GM21723 (cell line): ENCODE measurements at regions not wholly inside any gene's neighbourhood (a gene's known extent, or its start where the extent isn't known, plus 50 kb on each side); places are given as distances from the start of the nearest gene placed in this dataset.
A peak's percentile ranks its signal among the peaks of the same experiment; 100 is the strongest.

Experiments
- ATAC-seq: cut with Tn5 transposase; IDR thresholded peaks from one replicate; pipeline ENCODE4 v1.9.1; 2021; ENCODE audit warnings: mild to moderate bottlenecking, moderate library complexity; ENCODE audit not compliant: unreplicated experiment

GRCh38 chr18:32621034-32621433, 150.4 kb upstream of the GAREM1 start:
- no peak for ATAC-seq

GRCh38 chr18:32618546-32618945, 147.9 kb upstream of the GAREM1 start:
- ATAC-seq, result no peak

DNA sequence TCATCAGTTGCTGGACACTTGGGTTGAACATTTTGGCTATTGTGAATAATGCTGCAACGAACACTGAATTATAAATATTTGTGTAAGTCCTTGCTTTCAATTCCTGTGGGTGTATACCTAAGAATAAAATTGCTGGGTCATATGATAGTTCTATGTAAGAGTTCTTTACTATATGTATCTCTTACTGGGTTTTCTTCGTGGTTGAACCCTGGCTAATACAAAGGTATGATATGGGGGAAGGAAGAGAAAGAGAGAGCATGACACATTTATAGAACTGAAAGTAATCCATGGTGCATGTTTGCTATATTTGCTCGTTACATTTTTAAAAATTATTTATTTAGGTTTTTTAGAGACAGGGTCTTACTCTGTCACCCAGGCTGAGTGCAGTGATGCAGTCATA, 143.1 kb upstream of the GAREM1 start:
- ATAC-seq, result no peak

- no peak for ATAC-seq
Observed at GRCh38 chr18:32612651-32613050, 142.0 kb upstream of the GAREM1 start.

DNA sequence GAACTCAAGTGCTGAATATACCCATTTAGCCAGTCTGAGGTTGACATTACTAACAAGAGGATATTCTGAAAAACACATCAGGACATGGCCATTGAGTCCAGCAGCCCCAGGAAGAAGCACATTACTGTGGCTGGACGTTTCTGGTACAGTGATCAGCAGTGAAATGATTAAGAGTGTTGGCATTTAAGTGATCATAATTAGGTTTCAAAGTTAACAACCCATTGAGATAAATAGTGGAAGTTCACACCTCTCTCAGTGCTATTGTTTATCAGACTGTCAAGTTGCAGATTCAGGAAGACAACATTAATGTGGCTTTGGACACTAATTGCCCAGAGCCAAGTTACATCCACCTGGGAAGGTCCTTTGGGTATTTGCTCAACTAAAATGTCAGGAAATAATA, 139.5 kb upstream of the GAREM1 start:
- ATAC-seq, result no peak

DNA sequence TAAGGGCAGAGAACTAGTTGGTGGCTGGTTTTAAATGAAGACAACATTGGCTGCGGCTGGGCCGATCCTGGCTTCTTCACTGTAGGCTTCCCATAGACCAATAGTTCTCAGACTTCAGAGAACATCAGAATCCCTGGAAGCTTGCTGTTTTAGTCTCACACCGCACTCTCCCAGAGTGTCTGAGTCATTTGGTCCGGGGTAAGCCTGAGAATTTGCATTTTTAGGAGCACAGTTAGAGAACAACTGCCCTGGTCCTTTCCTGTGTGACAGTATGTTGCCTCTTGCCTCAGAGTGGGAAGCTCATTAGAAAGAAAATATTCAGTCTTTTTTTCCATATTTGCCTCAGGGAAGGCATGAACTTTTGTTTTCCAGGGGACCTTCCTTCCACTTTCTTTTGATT, 137.1 kb upstream of the GAREM1 start:
- no peak for ATAC-seq

DNA sequence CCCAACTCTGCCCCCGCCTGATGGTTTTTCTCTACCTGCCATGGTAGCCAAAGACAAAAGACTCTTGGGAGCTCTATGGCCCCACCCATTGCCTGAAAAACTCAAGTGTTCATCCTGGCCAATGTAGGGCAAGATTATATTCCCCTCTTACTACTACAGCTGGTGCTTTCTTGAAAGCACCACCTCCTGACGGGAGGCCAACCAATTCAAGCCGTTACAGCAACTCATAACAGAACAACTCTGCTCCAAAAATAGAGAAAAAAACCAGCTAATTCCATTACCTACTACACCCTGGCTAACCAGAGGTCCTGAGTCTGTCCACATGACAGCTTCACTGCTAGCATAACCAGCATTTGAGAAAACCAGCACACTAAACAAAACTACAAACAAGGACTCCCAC, 127.5 kb upstream of the GAREM1 start:
- ATAC-seq, result peak; percentile 57

GRCh38 chr18:32596501-32596900, 125.8 kb upstream of the GAREM1 start:
- ATAC-seq, result no peak

GRCh38 chr18:32595832-32596231, 125.2 kb upstream of the GAREM1 start:
- ATAC-seq, result no peak

DNA sequence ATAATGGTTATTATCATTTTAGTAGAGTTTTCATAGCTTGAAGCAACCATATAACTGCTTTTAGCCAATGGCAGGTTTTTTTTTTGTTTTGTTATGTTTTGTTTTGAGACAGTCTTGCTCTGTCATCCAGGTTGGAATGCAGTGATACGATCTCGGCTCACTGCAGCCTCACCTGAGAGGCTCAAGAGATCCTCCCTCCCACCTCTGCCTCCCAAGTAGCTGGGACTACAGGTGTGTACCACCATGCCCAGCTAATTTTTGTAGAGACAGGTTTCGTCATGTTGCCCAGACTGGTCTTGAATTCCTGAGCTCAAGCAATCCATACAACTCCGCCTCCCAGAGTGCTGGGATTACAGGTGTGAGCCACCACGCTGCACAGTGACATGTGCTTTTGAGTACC, 117.5 kb upstream of the GAREM1 start:
- ATAC-seq, result no peak

DNA sequence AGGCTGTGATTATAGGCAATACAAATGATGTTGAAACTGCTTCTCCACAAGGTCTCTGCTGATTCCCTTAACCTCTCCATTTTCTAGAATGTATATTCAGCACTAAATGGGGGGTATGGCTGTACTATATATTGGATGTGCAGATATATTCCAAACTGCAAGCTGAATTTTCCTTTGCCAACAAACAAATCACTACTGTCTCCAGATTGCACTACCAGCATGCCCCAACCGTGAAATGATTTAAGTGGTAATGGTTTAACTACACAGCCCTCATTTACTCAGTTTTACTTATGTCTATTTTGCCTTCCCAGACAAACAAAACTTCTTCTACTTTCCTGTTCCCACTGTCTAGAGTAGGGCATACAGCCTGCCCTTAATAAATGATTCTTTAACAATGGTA, 112.7 kb upstream of the GAREM1 start:
- ATAC-seq, result no peak

DNA sequence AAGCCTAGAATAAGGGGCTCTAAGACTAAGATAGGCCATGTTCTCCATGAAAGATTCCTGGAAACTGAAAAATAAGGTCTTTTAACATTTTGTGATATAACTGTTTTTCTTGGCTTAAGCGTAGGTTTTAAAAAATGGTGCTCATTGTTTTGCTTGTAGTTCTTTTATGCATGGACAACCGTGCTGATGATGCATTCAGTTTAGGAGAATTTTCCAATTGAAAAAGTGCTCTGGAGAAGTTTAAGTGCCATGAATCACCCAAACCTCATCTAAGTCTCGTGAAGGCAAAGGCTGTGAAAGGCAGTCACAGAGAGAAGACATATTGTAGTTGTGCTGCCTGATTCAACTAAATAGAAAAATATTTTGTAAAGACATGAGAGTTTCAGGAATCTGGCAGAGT, 111.8 kb upstream of the GAREM1 start:
- no peak for ATAC-seq

- ATAC-seq, result no peak
Observed at GRCh38 chr18:32577561-32577960, 106.9 kb upstream of the GAREM1 start.

DNA sequence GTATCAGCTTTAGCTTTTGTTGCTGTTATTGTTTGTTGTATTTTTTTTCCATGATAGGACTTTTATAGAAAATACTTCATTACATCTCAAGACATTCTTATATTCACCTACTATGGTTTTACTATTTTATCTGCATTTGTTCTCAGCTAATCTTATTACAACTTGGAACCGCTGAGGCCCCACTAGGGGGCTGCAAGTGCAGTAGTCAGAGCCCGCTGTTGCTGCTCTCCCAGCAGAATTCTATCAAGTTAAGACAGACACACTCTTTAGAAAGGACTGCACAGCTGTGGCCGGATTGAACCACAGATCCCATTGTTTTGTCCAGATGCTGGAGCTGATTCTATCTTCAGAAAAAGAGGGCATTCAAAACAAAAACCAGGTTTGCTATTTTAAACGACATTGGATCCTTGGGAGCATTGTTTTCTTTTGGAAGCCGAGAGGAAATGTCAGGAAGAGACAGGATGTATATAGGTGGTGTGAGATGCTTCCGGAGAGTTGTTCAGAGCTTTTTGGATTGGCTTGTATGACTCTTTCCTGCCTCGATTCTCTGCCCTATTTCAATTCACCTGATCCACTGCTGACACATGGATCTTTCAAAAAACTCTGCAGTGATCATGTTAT, 105.7 kb upstream of the GAREM1 start:
- no peak for ATAC-seq

- ATAC-seq, result no peak
Observed at GRCh38 chr18:32566960-32567359, 96.3 kb upstream of the GAREM1 start.

DNA sequence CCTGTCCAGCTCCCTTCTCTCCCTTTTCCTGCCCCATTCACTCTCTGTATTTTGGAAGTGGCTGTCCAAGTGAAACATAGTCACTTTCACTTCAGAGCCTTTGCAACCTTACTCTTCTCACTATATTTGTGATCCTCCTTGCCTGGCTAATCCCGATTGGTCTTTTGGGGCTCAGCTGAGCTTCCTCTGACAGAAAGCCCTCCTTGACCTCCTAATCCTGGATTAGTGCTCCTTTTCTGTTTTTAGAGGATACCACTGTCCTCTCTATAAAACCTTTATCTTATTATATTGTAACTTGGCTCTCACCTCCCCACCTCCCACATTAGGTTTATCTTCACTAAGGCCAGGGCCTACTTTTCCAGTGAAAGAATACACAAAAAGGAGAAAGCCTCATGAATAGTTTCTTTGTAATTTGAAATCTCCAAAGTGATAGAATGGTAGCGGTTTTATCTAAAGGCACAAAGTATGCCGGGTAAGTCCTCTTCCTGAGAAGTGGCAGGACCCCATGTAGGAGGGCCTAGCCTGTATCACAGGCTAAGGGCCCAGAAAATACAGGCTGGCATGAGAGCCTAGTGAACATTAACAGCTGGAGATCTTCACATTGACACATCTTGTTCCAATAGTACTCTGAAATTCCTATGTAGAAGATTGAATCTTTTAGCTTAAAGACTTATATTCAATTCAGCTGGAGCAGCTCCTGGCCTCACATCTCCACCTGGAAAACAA, 83.1 kb upstream of the GAREM1 start:
- no peak for ATAC-seq

DNA sequence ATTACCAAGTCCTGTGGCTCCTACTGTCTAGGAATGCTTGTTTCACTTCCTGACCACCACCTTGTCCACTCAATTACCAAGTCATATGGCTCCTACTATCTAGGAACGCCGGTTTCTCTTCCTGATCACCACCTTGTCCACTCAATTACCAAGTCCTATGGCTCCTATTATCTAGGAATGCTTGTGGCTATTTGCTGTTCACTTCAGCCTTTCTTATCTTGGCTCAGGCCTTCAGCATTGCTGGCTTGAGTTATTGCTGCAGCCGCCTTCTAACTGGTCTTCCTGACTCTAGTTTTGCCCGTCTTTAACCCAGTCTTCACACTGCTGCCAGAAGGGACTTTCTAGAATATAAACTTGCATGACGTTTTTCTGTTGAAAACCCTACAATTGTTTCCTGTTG, 82.5 kb upstream of the GAREM1 start:
- ATAC-seq, result no peak

DNA sequence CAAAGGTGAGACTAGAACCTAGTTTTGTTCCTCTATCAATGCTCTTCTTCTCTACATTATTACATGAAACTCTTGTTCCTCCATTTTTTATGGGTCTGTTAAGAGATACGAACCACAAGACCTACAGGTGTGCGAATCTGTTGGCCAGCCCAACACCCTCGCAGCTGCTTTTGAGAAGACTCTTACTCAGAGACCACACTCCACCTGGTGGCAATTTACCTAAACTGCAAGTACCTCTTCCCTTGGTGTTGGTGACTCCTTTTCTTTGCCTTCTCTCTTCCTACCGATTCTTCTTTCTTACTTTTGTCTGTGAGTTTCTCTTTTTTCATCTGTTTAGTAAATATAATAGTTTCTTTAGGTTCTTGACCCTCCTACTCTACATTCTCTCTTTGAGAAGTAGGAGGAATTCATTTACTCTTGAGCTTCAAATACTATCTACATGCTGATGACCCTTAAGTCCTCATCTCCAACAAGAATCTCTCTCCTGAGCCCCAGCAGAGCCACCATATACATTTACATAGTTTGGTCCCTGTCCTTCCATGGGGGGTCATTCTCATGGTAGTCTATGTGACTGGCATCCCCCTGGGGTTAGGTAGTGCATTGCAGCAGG, 81.8 kb upstream of the GAREM1 start:
- ATAC-seq, result peak; percentile 89

GRCh38 chr18:32550963-32551362, 80.3 kb upstream of the GAREM1 start:
- ATAC-seq, result no peak

GRCh38 chr18:32549248-32550110, 78.8 kb upstream of the GAREM1 start:
- peak; percentile 91 for ATAC-seq

GRCh38 chr18:32548688-32549087, 78.0 kb upstream of the GAREM1 start:
- ATAC-seq, result no peak
